Trophoblast cell (in vitro differentiated cells and primary cell): ENCODE measurements at regions not wholly inside any gene's neighbourhood (a gene's known extent, or its start where the extent isn't known, plus 50 kb on each side); places are given as distances from the start of the nearest gene placed in this dataset.

ENCODE experiments used
- DNase-seq, 2 donors: peaks; one replicate each; pipeline ENCODE4 v3.0.0-alpha.2; 2016
- H2AFZ ChIP-seq: 2 replicates; pipeline ENCODE4 v1.6.1; 2013; ENCODE audit warnings: low read length, moderate library complexity, mild to moderate bottlenecking; ENCODE audit not compliant: insufficient read depth, poor library complexity
- H2AK5ac ChIP-seq: 2 replicates; pipeline ENCODE4 v1.6.1; 2013; ENCODE audit warnings: mild to moderate bottlenecking, low read length
- H2BK120ac ChIP-seq: 2 replicates; pipeline ENCODE4 v1.6.1; 2013; ENCODE audit warnings: low read length, mild to moderate bottlenecking, moderate library complexity; ENCODE audit not compliant: insufficient read depth, poor library complexity
- H2BK12ac ChIP-seq: 2 replicates; pipeline ENCODE4 v1.6.1; 2013; ENCODE audit warnings: mild to moderate bottlenecking, low read length, moderate library complexity
- H2BK5ac ChIP-seq: 2 replicates; pipeline ENCODE4 v1.6.1; 2013; ENCODE audit warnings: low read length, low read depth, moderate library complexity, mild to moderate bottlenecking; ENCODE audit not compliant: poor library complexity
- H3K14ac ChIP-seq: 2 replicates; pipeline ENCODE4 v1.6.1; 2013; ENCODE audit warnings: mild to moderate bottlenecking, low read length
- H3K18ac ChIP-seq: 2 replicates; pipeline ENCODE4 v1.6.1; 2013; ENCODE audit warnings: mild to moderate bottlenecking, low read length
- H3K23ac ChIP-seq: 2 replicates; pipeline ENCODE4 v1.6.1; 2013; ENCODE audit warnings: low read length
- H3K27ac ChIP-seq: 2 replicates; pipeline ENCODE4 v1.5.1; 2013; ENCODE audit warnings: low read depth, mild to moderate bottlenecking, inconsistent platforms, low read length, moderate library complexity
- H3K27me3 ChIP-seq: 2 replicates; pipeline ENCODE4 v1.6.1; 2013; ENCODE audit warnings: inconsistent platforms, mild to moderate bottlenecking, low read length, moderate library complexity; ENCODE audit not compliant: insufficient read depth
- H3K36me3 ChIP-seq, 2 experiments: 1 replicate in 1 of 2; 2 replicates in 1 of 2; pipeline ENCODE4 v1.6.1; 2013; ENCODE audit warnings: low read length in 2 of 2, mild to moderate bottlenecking in 2 of 2, moderate library complexity in 1 of 2; ENCODE audit not compliant: insufficient read depth in 2 of 2, control insufficient read depth in 1 of 2
- H3K4ac ChIP-seq: 2 replicates; pipeline ENCODE4 v1.6.1; 2013; ENCODE audit warnings: low read depth, mild to moderate bottlenecking, low read length, moderate library complexity
- H3K4me1 ChIP-seq, 2 experiments: 1 replicate in 1 of 2; 2 replicates in 1 of 2; pipeline ENCODE4 v1.6.1; 2013; ENCODE audit warnings: low read length in 2 of 2, mild to moderate bottlenecking in 2 of 2, moderate library complexity in 1 of 2; ENCODE audit not compliant: insufficient read depth in 2 of 2, control insufficient read depth in 1 of 2
- H3K4me2 ChIP-seq: 2 replicates; pipeline ENCODE4 v1.6.1; 2013; ENCODE audit warnings: inconsistent platforms, mild to moderate bottlenecking, low read length, moderate library complexity
- H3K4me3 ChIP-seq: 2 replicates; pipeline ENCODE4 v1.5.1; 2013; ENCODE audit warnings: mild to moderate bottlenecking, low read depth, low read length, inconsistent platforms
- H3K79me1 ChIP-seq: one replicate; pipeline ENCODE4 v1.6.1; 2013; ENCODE audit warnings: low read length
- H3K79me2 ChIP-seq: 2 replicates; pipeline ENCODE4 v1.6.1; 2013; ENCODE audit warnings: low read length, mild to moderate bottlenecking; ENCODE audit not compliant: control insufficient read depth, insufficient read depth, poor library complexity
- H3K9ac ChIP-seq: 2 replicates; pipeline ENCODE4 v1.6.1; 2013; ENCODE audit warnings: mild to moderate bottlenecking, low read length
- H3K9me3 ChIP-seq: 2 replicates; pipeline ENCODE4 v1.6.1; 2013; ENCODE audit warnings: low read depth, mild to moderate bottlenecking, control low read depth, inconsistent platforms, low read length; ENCODE audit not compliant: insufficient read depth
- H4K12ac ChIP-seq: 2 replicates; pipeline ENCODE4 v1.6.1; 2013; ENCODE audit warnings: low read depth, mild to moderate bottlenecking, low read length, moderate library complexity
- H4K8ac ChIP-seq: 2 replicates; pipeline ENCODE4 v1.6.1; 2013; ENCODE audit warnings: low read depth, mild to moderate bottlenecking, low read length, moderate library complexity
- H4K91ac ChIP-seq: one replicate; pipeline ENCODE4 v1.6.1; 2013; ENCODE audit warnings: low read depth, mild to moderate bottlenecking, low read length, moderate library complexity
- WGBS: extraction: QIAGEN DNeasy Blood & Tissue Kit; methylation state at CpG from one replicate; pipeline ENCODE4 v1.1.7; 2013; ENCODE audit warnings: missing lambda C conversion rate; ENCODE audit not compliant: insufficient read length, insufficient coverage; ENCODE audit errors: extremely low coverage; 5-methylcytosine and 5-hydroxymethylcytosine counted together

DNA sequence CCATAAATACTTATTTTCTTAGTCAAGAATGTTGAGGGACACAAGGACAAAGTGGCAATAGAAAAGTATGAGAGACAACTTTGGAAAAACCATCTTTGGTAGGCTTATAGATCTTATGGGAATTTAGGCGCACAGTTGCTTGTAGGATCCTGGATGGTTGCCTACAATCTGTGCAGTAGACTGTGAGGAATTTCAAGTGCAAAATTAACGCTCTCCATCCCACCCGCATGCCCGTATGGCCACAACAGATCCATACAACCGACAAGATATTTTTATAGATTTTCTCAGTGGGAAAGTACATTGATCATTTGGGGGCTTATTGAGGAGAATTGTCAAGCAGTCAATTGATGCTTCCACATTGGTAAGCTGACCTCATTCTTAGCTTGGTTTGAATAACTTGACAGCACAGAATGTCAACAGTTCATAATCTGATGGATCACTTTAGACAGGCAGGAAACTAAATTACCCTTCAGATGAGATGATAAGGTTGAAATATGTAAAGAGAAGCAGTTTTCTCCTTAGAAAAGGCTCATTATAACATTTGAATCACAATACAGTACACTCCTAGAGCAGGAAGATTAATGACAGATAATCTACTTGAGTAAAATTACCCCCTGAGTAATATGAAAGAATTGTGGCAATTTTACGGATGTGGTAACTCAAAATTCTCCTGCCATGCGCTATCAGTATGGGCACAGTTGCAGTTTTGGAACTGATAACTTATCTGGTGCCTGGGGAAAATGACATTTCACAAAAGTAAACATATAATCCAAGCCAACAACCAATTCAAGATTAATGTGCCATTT, 479.7 kb downstream of the KIF20B start:
- Histone ChIP-seq H3K4ac (no peak overlapping the region), H4K8ac (no peak overlapping the region), H2BK12ac (no peak overlapping the region), H3K4me2 (no peak overlapping the region), H3K18ac (no peak overlapping the region), H3K9ac (no peak overlapping the region), H3K23ac (no peak overlapping the region), H2BK5ac (no peak overlapping the region), H3K79me2 (no peaks in the 10 kb centered on the region), H3K79me1 (peaks cover 1% of the 10 kb centered on the region), H3K36me3 (no peaks in the 10 kb centered on the region), H3K9me3 (no peaks in the 10 kb centered on the region), H3K4me3 (no peak overlapping the region), H2AK5ac (no peak overlapping the region), H3K14ac (no peak overlapping the region), H4K12ac (no peak overlapping the region), H2BK120ac (no peak overlapping the region), H3K27ac (no peak overlapping the region), H4K91ac (no peak overlapping the region), H3K27me3 (no peaks in the 10 kb centered on the region), H3K4me1 (peaks cover 0 to 4% of the 10 kb centered on the region in 2 experiments), H2AFZ (no peak overlapping the region)
- peak; percentile 55 to 90 for DNase-seq
- no CpG with 5 or more reads among the region's 7 CpGs for WGBS

DNA sequence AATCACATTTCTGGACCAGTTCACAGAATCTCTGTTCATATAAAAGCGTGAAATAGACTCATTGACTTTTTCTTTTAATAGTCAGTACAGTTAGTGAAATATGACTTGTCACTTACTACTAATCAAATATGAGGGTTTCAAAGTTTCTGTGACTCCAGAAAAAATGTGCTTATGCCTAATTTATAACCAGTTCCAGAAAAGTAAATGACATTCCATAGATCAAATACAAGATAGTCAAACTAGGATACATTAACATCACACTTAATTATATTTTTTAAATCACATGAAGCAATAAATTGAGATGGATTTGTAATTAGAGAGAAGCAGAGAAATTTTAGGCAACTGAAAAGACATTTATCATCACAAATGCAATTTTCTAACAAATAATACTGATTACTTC, 491.4 kb downstream of the KIF20B start:
- H3K4me3 ChIP-seq, result no peak overlapping the region
- no peak overlapping the region for H4K8ac ChIP-seq
- no peak overlapping the region for H2BK12ac ChIP-seq
- no peaks in the 10 kb centered on the region for H3K36me3 ChIP-seq
- WGBS, result no CpG with 5 or more reads among the region's 1 CpG
- no peak overlapping the region for H2AFZ ChIP-seq
- no peaks in the 10 kb centered on the region for H3K9me3 ChIP-seq
- no peak overlapping the region for H4K91ac ChIP-seq
- H3K14ac ChIP-seq, result no peak overlapping the region
- H2AK5ac ChIP-seq, result no peak overlapping the region
- no peaks in the 10 kb centered on the region for H3K79me2 ChIP-seq
- H4K12ac ChIP-seq, result no peak overlapping the region
- H3K79me1 ChIP-seq, result no peaks in the 10 kb centered on the region
- H3K9ac ChIP-seq, result no peak overlapping the region
- H3K18ac ChIP-seq, result no peak overlapping the region
- H3K4ac ChIP-seq, result no peak overlapping the region
- no peaks in the 10 kb centered on the region for H3K27me3 ChIP-seq
- H3K4me2 ChIP-seq, result no peak overlapping the region
- peaks cover 0 to 2% of the 10 kb centered on the region in 2 experiments for H3K4me1 ChIP-seq
- H2BK120ac ChIP-seq, result no peak overlapping the region
- no peak overlapping the region for H3K23ac ChIP-seq
- no peak overlapping the region for H3K27ac ChIP-seq
- H2BK5ac ChIP-seq, result no peak overlapping the region
- no peak for DNase-seq

DNA sequence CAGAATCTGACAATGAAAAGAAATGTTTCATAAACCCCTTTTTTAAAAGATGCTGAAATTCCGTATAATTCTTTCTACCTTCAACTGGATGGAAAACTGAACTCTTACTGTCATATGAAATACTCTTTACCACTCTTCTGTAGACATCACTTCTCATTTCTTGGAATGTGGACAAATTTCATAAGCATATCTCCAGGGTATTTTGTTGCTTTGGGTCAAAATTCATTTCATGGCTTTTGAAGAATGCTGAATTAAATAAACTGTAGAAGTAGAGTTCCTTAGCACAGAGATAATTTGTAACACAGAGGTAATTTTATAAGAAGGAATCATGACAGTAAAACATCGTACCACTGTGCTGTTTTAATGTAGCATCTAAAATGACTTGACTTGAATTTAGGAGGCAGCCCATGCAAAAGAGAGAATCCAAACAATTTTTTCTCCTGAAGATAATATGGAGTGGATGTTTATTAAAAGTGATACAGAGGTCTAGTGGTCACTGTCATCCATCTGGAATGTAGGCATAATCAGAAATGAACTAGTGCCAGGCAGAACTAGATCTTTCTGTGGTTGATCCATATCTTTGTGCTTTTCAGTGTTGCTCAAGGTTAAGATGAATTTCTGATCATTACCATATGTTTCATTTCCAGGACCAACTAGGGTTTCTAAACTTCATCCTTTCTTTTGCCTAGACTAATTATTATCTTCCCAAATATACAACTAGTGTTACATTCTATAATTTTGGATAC, 492.0 kb downstream of the KIF20B start:
- no peaks in the 10 kb centered on the region for H3K79me1 ChIP-seq
- H3K36me3 ChIP-seq, result no peaks in the 10 kb centered on the region
- H3K4ac ChIP-seq, result no peak overlapping the region
- no peaks in the 10 kb centered on the region for H3K79me2 ChIP-seq
- H3K27ac ChIP-seq, result no peak overlapping the region
- no peak overlapping the region for H3K23ac ChIP-seq
- no peak overlapping the region for H2AFZ ChIP-seq
- no peak overlapping the region for H3K18ac ChIP-seq
- H3K9ac ChIP-seq, result no peak overlapping the region
- H4K8ac ChIP-seq, result no peak overlapping the region
- no peak overlapping the region for H2BK12ac ChIP-seq
- no peak overlapping the region for H3K4me3 ChIP-seq
- H3K4me1 ChIP-seq, result peaks cover 0 to 2% of the 10 kb centered on the region in 2 experiments
- H3K14ac ChIP-seq, result no peak overlapping the region
- no peak overlapping the region for H4K91ac ChIP-seq
- no peaks in the 10 kb centered on the region for H3K27me3 ChIP-seq
- H4K12ac ChIP-seq, result no peak overlapping the region
- no peak overlapping the region for H2BK120ac ChIP-seq
- no peak overlapping the region for H2BK5ac ChIP-seq
- no peak overlapping the region for H3K4me2 ChIP-seq
- WGBS, result no CpG with 5 or more reads among the region's 2 CpGs
- H2AK5ac ChIP-seq, result no peak overlapping the region
- DNase-seq, result peak; percentile 16 to 65
- no peaks in the 10 kb centered on the region for H3K9me3 ChIP-seq

GRCh38 chr10:90195288-90195840, 494.0 kb downstream of the KIF20B start:
- Histone ChIP-seq H3K9me3 (no peaks in the 10 kb centered on the region), H3K79me2 (no peaks in the 10 kb centered on the region), H2BK5ac (no peak overlapping the region), H2AK5ac (no peak overlapping the region), H3K14ac (no peak overlapping the region), H2BK120ac (no peak overlapping the region), H3K4me2 (no peak overlapping the region), H3K4me1 (peaks cover 0 to 2% of the 10 kb centered on the region in 2 experiments), H2BK12ac (no peak overlapping the region), H3K79me1 (no peaks in the 10 kb centered on the region), H4K91ac (no peak overlapping the region), H4K8ac (no peak overlapping the region), H3K27ac (no peak overlapping the region), H3K27me3 (no peaks in the 10 kb centered on the region), H3K18ac (no peak overlapping the region), H3K4me3 (no peak overlapping the region), H3K4ac (no peak overlapping the region), H3K36me3 (no peaks in the 10 kb centered on the region), H4K12ac (no peak overlapping the region), H3K23ac (no peak overlapping the region), H3K9ac (no peak overlapping the region), H2AFZ (no peak overlapping the region)
- DNase-seq, result no peak
- WGBS, result no CpG with 5 or more reads among the region's 3 CpGs
